PFSK-1 (cell line): ENCODE measurements at regions not wholly inside any gene's neighbourhood (a gene's known extent, or its start where the extent isn't known, plus 50 kb on each side); places are given as distances from the start of the nearest gene placed in this dataset.

ENCODE experiments used
- TAF1 ChIP-seq: IDR thresholded peaks from 2 replicates; pipeline ENCODE4 v1.6.1; 2012; ENCODE audit warnings: low read length, control low read depth, borderline replicate concordance; ENCODE audit not compliant: insufficient read depth
- TF ChIP-seq, protein P1 (sequence below), 2 experiments: IDR thresholded peaks; 2 replicates each; pipeline versions ENCODE4 v1.6.1 to v1.8.0; 2011 to 2012; ENCODE audit warnings: low read depth in 2 of 2, low read length in 2 of 2, control low read depth in 1 of 2, inconsistent platforms in 1 of 2, mild to moderate bottlenecking in 1 of 2, moderate library complexity in 1 of 2; ENCODE audit not compliant: insufficient read depth in 1 of 2

DNA sequence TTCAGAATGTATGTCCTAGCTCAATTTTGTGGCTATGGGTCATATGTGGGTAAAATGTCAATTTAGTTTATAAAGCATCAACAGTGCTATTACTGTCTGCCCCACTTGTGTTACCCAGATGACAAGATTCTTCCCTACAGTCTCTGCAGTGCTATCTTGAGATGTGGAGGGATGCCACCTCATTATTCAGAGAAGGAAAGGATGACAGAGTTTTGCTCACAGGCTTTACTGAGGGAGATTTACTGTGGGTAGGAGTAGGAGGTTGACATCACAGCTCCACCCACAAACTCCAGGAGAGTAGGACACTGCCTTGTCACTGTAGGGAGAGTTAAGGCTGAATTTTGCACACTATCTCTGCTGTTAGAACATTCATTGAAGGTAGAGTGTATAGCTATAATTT, 359.3 kb downstream of the HTR1A start:
- TF ChIP-seq TAF1, result no peak
- TF ChIP-seq, protein P1, sequence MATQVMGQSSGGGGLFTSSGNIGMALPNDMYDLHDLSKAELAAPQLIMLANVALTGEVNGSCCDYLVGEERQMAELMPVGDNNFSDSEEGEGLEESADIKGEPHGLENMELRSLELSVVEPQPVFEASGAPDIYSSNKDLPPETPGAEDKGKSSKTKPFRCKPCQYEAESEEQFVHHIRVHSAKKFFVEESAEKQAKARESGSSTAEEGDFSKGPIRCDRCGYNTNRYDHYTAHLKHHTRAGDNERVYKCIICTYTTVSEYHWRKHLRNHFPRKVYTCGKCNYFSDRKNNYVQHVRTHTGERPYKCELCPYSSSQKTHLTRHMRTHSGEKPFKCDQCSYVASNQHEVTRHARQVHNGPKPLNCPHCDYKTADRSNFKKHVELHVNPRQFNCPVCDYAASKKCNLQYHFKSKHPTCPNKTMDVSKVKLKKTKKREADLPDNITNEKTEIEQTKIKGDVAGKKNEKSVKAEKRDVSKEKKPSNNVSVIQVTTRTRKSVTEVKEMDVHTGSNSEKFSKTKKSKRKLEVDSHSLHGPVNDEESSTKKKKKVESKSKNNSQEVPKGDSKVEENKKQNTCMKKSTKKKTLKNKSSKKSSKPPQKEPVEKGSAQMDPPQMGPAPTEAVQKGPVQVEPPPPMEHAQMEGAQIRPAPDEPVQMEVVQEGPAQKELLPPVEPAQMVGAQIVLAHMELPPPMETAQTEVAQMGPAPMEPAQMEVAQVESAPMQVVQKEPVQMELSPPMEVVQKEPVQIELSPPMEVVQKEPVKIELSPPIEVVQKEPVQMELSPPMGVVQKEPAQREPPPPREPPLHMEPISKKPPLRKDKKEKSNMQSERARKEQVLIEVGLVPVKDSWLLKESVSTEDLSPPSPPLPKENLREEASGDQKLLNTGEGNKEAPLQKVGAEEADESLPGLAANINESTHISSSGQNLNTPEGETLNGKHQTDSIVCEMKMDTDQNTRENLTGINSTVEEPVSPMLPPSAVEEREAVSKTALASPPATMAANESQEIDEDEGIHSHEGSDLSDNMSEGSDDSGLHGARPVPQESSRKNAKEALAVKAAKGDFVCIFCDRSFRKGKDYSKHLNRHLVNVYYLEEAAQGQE (IDR thresholded peaks at IDR 0.05; ENCODE audit: insufficient read depth in 1 of 2, low read depth in 2 of 2, low read length in 2 of 2), result no peak
